GM19395 (cell line): ENCODE measurements at regions not wholly inside any gene's neighbourhood (a gene's known extent, or its start where the extent isn't known, plus 50 kb on each side); places are given as distances from the start of the nearest gene placed in this dataset.

Experiments
- ATAC-seq: cut with Tn5 transposase; IDR thresholded peaks from one replicate; pipeline ENCODE4 v1.9.1; 2021; ENCODE audit warnings: mild to moderate bottlenecking, moderate library complexity; ENCODE audit not compliant: unreplicated experiment

DNA sequence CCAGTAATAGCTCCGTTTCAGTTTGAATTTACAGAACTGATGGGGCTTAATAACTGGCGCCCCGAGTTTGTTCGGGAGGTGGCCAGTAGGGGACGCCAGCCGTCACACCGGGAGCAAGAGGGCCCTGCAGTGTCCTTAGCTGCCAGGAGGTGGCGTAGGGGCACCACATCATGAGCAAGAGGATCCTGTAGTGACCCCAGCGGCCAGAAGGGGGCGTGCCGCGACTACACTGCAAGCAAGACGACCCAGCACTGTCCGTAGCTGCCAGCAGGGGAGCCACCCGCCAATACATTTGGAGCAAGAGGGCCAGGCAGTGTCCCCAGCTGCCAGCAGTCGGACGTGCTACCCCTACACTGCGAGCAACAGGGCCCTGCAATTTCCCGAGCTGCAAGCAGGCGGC is 663.7 kb upstream of the B3GAT1 start:
- no peak for ATAC-seq

DNA sequence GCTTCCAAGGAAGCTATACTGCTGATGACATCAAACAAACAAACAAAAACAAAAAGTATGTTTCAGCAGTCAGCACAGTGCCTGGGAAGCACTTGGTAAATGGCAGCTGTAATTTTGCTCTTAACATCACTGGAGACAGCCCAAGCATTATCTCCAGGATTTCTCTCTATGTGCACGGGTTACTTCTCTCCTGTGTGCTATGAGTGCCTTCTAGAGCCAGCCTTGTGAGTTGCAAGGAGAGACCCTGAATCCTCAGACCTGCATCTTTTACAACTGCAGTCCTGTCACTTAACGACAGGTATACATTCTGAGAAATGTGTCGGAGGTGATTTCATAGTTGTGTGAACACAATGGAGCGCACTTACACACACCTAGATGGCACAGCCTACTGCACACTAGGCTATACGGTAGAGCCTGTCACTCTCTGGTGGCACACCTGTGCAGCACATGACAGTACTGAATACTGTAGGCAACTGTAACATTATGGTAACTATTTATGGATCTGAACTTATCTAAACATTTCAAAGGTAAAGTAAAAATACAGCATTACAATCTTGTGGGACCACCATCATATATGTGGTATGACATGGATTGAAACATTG is 662.5 kb upstream of the B3GAT1 start:
- no peak for ATAC-seq

DNA sequence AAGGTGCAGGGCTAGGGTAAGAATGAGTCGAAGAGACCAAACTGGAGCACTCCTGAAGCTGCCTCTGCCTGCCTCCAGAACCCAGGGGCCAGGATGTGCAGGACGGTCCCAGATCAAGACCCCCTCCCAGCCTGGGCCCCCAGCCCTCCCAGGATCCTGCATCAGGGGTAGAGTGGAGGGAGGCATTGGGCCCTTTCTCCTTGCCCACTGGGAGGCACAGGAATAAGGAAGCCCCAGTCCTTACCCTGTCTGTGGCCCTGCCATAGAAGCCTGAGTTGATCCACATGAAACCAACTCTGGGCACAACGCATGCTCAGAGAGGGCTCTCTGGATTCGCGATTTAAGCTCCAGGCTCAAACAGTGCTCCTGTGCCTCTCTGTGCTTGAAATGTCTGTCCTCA is 661.8 kb upstream of the B3GAT1 start:
- ATAC-seq: no peak

DNA sequence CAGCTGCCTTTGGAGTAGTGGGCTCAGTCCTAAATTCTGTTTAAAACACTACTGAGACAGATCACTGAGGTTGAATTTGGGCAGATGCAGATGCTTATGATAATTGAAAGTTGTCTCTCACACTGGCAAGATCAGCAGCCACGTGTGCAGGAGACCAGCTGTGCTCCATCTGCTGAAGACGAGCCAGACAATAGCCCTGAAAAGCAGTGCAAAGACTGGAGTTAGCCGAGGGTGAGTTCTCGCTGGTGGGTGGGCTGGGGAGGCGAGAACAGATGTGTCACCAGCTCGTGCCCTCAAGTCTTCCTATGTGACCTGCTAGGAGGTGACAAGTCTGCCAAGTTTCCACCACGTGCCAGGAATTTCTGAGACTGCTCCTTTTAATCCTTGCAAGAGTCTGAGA is 661.3 kb upstream of the B3GAT1 start:
- no peak for ATAC-seq

DNA sequence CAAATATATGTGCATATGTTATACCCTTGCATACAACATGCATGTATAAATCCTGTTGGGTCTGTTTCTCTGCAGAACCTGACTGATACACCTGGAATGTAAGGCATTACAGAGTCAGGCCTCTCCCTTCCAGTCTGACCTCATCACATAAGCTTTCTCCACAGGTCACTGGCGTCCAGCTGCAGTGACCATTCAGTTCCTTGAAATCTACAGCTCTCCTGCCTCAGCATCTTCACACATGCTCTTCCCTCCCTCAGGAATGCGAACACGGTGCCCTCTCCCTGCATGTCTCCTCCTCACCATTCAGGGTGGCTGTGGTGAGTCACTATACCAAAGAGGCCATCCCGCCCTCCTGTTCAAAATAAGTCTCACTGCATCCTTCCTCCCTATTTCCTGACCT is 657.8 kb upstream of the B3GAT1 start:
- ATAC-seq: no peak

DNA sequence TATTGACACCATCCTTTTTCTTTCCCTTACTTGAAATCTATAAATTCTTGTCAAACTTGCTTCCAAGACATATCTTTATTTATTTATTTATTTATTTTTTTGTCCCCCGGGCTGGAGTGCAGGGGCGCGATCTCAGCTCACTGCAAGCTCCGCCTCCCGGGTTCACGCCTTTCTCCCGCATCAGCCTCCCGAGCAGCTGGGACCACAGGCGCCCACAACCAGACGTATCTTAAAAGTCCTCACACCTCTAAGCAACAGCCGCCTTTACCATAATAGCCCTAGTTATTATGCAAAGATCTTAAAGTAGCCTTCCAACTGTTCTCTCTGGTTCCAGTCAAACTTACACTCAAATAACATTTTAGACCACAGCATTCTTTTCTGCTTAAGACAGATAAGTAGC is 657.0 kb upstream of the B3GAT1 start:
- ATAC-seq: no peak

DNA sequence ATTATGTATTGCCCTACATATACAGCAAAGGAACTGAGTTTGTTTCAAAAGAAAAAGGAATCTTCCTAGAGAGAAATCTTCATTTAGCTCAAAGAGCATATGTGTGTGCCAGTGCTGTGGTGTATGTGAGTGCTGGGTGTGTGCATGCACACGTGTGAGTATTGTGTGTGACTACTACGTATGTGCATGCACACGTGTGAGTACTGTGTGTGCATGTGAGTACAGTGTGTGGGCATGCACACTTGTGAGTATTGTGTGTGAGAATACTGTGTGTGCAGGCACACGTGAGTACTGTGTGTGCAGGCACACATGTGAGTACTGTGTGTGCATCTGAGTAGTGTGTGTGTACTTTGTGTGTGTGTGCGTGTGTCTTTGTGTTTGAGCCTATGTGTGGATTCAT is 651.0 kb upstream of the B3GAT1 start:
- no peak for ATAC-seq

DNA sequence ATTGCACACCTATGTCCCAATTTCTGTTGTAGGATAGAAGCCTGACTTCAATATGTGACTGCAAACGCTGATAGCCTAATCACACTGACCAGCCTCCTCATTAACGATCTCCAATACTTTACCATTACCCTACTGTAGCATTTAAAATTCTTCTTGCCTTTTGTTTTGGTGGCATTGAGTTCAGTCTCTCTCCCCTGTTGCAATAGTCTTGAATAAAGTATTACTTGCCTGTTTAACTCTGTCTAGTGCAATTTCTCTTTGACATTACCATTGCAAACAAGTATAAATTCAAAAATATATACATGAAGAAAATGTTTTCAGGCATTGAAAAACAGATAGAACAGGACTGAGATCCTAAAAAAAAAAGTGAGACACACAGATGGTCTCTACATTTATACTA is 649.1 kb upstream of the B3GAT1 start:
- no peak for ATAC-seq

DNA sequence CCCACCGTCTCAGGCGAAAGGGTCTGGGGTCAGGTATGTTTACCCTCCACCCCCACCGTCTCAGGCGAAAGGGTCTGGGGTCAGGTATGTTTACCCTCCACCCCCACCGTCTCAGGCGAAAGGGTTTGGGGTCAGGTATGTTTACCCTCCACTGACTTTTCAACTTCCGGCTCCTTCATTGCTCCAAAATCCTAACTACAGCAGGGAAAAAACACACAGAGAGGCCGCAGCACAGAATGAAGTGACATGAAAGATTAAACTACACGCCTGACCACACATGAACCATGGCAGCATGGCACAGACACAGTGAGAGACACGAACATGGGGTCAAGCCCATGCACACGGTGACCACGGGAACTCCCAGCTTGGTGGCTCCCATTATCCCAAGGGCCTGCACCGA is 634.9 kb upstream of the B3GAT1 start:
- no peak for ATAC-seq

DNA sequence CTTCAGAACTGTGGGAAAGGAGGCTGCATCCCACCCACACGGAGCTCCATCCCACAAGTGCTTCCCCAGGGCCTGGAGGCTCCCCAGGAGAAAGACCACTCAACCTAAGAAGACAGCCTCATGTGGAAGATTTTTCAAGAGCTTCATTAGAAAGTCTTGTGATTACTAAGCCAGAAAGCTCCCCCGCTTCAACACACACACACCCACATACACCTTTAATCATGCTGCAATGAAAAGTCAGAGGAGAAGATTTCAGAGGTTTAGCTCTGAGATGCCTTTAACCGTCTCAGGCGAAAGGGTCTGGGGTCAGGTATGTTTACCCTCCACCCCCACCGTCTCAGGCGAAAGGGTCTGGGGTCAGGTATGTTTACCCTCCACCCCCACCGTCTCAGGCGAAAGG is 634.5 kb upstream of the B3GAT1 start:
- no peak for ATAC-seq

DNA sequence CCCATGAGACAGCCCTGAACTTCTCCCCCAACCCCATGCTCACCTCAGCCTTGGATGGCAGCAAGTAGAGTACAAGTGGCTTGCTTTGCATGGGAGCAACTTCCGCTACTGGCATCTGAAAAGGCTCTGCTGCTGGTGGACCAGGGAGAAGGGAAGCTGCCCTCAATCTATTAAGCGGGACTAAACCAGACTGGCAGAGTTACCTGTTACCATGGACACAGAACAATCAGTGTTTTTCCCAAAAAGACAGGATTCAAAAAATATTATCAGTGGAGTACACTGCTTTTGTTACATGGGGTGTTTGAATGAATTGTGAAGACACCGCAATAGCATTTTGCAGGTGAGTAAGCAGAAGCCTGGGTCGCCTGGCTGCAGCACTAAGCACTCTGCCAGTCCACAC is 631.4 kb upstream of the B3GAT1 start:
- ATAC-seq: no peak

DNA sequence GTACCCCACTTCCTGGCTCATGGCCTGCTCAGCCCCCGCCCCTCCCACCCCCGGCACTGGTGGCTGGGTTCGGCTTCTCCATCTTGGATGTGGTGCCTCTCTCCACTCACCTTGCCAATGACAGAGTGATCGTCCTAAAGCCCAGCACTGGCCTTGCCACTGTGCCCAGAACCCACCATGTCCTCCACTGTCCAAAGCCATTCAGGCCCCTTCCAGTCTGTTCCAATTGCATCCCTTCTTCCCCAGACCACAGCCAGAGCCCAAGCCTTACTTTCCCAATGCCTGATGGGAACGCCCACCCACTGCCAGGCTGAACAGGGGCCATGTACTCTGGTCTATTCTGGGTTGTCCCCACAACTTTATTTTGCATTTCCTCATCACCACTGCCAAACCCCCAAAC is 625.8 kb upstream of the B3GAT1 start:
- ATAC-seq: no peak

DNA sequence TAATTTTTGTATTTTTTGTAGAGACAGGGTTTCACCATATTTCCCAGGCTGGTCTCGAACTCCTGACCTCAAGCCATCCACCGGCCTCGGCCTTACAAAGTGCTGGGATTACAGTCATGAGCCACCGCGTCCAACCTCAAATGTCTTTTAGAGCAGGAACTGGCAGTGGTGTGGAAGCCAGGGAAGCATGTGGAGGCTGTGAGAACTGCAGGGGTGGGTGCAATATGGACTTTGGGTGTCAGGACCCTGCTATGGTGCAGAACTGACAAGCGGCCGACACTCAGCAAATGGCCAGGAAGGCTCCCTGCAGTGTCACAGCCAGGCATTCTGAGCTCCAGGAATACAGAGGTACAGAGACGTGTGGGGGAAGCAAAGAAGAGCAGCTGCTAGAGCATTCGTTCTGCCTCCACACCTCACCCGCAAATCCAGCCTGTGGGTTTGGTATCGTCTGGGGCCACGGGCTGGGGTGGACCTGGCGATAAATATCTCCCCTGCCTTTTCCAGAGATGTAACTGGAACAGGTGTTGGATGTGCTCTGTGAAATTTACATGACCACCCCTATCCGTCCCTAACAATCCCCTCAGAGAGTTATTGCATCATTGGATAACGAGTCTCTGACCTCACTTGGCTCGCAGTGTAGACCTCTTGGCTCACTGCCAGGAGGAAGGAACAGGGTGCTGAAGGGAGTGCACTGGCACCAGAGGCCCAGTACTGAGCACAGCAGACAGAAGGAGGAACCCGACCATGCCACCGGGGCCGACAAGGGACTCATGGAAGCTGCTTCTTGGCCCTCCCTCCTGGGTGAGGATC is 624.7 kb upstream of the B3GAT1 start:
- ATAC-seq: no peak

DNA sequence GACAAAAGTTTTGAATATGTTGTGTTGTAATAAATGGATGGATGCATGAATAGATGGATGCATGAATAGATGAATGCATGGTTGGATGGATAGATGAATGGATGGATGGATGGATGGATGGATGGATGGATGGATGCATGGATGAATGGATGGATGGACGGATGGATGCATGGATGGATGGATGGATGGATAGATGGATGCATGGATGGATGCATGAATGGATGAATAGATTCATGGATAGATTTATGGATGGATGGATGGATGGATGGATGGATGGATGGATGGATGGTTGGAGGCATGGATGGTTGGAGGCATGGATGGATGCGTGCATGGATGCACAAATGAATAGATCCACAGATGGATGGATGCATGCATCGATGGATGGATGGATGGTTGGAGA is 623.2 kb upstream of the B3GAT1 start:
- no peak for ATAC-seq

DNA sequence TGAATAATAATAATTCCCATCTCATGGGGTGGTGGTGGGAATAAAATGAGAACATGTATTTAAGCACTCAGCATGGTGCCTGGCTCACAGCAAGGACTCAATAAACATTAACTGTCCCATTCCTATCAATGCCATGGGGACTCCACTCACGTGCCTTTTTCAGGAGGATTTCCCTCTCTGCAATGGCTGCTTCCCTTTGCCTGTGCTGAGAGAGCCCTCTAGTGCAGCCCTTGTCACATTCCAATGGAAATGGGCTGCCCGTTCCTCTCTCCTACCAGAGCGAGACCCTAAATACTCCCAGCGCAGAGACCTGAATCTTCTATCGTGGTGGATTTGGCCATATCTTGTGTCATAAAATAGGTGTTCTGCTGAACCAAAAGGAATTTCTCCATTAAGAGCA is 621.5 kb upstream of the B3GAT1 start:
- no peak for ATAC-seq

DNA sequence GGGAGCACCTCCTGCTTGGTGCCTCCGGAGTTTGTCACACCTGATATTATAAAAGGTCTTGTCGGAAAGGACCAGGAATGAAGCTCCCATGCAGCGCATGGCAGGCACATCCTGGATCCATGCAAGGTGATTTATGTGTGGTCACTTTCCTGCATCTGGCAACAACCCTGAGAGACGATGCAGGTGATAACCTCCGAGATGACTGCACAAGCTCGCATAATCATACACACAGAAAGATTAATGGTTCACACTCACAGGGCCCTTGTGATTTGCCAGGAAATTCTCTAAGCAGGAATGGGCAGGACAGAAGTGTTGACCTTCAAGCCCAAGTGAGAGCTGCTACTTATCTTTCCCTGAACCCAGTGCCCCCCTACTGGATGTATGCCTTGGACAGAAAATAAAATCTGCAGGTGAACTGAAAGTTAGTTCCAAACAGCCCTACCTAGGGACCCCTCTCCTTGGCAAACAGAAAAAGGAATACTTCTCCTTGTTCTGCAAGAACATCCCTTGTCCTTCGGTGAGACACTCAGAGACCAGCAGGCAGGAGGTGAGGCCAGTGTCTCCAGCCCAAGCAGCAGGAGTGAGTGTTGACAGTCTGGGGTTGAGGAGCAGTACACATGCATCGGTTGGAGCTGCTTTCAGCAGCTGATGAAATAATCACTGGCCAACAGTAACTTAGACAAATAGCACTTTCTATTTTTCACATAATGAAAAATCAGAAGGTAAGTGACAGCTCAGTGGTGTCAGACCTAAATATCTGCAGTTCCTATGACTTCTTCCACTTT is 619.4 kb upstream of the B3GAT1 start:
- no peak for ATAC-seq

DNA sequence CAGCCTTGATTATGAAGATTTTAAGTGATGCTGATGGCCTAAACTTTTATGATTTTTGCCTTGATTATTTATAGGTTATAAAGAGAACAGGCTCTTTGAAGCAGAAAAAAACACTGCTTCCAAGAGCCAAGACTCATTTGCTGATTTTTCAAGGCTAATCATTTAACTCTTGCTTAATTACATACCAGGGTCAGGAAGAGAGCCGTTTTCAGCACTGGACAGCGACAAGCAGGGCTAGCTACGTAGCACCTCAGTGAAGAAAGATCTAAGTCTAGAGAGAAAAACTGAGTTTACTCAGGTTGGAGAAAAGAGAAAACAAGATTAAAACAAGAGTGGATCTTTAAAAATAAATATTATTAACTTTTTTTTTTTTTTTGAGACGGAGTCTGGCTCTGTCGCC is 615.4 kb upstream of the B3GAT1 start:
- ATAC-seq: no peak

DNA sequence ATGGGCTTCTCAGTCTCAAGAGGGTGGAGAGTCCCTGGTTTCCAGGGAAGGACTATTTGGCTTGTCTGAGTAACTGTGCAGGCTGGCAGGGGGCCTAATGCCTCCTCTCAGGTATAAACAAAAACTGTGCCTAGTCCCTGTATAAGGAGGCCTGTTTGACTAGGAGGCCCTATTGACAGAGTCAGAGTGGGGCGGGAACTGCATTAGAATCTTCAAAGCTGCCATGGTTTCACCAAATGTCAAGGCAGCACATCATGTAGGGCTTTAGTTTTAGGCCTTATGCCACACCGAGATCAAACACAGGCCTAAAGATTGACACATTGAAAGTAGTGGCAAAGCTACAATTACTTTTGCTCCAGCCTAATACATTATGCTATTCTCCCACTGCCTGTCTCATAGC is 611.5 kb upstream of the B3GAT1 start:
- ATAC-seq: no peak

DNA sequence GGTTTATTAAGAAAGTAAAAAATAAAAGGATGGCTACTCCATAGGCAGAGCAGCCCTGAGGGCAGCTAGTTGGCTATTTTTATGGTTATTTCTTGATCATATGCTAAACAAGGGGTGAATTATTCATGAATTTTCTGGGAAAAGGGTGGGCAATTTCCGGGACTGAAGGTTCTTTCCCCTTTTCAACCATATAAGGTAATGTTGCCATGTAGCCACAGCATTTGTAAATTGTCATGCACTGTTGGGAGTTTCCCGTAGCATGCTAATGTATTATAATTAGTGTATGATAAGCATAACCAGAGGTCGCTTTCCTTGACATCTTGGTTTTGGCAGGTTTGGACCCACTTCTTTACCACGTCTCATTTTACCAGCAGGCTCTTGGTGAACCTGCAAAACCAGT is 610.4 kb upstream of the B3GAT1 start:
- ATAC-seq: no peak

DNA sequence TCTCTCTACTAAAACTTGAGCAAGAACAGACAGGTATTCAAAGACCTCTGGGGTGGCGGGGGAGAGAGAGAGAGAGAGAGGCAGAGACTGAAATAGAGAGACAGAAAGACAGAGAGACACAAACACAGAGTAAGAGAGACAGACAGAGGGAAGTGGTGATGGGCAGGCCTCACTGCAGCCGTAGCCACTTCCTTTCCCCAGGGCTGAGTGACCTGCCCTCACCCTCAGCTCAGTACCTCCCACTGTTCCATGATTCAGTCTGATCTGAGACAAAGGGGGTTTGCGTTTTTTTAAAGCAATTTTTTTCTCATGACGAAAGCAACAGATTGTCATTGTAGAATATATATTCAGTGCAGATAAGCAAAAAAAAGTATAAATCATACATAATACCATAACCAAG is 607.9 kb upstream of the B3GAT1 start:
- no peak for ATAC-seq

DNA sequence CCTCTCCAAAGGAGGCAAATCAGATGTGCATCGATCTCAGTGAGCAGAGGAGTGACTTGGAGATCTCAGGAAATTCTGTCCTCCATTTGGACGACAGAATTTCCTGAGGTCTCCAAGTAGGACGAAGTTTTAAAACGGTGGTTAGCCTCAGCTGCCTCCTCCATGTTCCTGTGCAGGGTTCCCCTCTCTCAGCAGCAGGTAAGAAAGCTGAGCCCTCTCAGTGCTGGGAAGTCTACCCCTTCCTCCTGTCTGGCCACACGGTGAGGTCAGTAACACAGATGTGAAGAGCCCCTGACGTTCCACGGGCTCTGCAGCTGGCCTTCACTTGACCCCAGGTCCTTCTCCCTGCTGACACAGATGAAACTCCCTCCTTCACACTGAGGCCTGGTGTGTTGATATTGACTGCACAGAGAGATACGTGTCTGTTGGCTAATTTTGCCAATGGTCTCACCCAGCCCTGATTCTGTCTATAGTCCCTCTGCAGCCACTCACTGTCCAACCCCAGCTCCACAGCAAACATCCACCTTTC is 607.4 kb upstream of the B3GAT1 start:
- no peak for ATAC-seq

DNA sequence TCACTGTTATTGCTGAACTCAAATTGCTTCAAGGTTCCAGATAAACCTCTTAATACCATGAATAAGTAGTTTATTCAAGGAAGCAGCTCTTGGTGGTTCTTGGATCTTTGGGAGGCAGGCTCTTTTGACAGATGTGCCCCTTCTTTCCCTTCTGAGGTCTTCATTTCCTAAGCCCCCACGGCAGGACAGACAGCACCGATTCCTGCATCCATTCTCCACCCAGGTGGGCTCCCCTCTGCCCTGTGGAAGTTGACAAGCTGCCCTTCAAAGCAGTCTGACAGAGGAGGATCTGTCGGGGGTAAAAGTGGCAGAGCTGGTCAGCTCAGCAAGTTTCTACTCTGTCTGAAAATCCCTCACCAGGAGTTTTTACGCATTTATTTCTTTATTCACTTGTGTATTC is 605.3 kb upstream of the B3GAT1 start:
- no peak for ATAC-seq
